ENCODE measurements at regions not wholly inside any gene's neighbourhood (a gene's known extent, or its start where the extent isn't known, plus 50 kb on each side); places are given as distances from the start of the nearest gene placed in this dataset.

DNA sequence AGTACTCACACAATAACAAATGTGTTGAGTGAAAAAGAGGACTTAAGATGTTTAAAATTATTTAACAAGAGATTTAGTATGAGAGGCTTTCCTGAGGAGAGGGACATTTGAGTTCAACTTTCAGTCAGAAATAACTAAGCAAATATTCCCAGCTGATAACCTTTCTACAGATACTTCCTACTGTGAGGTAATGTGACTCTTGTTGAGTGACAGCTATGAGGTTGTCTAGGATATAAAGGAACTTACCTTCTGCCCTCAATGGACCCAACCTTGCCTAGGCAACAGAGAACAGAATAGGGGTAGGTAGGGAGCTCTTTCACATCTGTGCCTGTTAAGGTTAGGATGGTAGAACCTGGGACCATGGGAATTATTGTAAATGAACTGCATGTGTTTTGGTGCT, 54.7 kb downstream of the GLUD2 start:
- no peak for DNase-seq

DNA sequence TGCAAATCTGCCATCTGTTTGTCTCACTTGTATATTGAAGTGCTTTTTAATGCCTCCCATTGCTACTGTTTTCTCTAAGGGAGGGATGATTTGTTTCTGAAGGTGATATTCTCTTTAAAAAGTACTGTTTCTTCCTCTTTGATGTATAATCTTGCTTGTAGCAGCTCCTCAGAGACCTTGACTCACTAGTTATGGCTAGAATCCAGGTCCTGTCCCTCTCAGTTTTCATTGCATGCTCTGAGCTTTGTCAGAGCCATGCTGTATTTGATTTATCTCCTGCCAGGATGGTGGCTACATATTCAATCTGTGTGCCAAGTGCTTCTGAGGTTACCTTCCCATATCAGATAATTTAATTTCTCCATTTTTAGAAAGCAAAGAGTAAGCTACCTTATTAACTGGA, 56.0 kb downstream of the GLUD2 start:
- DNase-seq, result no peak

DNA sequence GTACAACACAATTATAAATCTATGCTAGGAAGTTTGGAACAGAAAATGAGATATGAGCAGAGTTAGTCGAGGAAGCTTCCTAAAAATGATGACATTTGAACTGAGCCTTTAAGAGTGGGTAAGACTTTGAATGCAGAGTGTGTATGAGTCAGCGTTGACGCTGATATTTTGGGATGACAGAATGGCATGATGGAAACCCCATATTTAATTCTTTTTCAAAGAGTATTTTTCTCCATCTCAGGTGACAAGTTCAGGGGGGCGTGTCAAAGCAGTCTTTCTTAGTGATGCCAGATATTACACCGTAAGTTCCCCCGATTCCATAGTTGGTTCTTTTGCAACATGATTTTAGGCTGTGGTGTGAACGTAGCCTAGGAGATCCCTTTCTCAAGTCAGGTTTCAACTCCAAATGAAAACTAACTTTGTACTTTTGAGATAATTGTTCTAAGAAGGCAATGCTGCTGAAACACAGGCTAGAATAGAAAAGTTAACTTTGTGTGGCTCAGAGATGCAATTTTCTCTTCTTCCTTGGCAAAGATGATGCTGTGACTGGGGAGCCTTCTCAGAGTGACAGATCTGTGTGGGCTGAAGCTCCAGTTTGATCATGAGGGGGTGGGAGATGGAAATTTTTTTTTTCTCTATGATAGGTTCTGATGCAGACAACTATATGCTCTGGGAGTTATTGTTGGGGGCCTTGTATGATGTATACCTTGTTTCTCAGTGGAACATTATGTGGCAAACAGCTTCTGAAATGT, 59.2 kb downstream of the GLUD2 start:
- DNase-seq, result no peak

DNA sequence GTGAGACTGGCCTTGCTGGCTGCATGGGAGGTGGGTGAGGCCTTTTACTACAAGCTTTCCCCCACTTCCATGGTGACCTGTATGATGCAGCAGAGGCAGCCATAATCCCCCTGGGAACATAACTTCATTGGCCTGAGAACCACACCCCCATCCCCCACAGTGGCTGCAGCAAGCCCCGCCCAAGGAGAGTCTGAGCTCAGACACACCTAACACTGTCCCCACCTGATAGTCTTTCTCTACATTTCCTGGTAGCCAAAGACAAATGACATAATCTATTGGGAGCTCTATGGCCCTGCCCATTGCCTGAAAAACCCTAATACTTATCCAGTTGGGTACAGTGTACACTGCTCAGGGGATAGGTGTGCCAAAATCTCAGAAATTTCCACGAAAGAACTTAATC, 62.6 kb downstream of the GLUD2 start:
- DNase-seq, result no peak

GRCh38 chrX:121110536-121110935, 63.1 kb downstream of the GLUD2 start:
- no peak for DNase-seq

DNA sequence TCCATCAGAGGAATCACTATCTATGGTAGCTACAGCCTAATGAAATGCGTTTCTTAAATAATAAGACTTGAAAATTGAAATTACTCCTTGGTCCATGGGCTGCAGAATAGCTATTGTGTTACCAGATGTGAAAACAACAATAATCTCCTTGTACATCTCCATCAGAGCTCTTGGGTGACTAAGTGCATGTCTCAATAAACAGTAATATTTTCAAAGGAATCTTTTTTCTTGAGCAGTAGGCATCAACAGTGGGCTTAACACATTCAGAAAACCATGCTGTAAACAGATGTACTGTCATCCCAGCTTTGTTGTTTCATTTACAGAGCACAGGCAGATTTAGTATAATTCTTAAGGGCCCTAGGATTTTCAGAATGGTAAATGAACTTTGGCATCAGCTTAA, 67.3 kb downstream of the GLUD2 start:
- no peak for DNase-seq

- no peak for DNase-seq
Observed at GRCh38 chrX:121120690-121121605, 73.5 kb downstream of the GLUD2 start.

GRCh38 chrX:121122332-121122731, 74.9 kb downstream of the GLUD2 start:
- no peak for DNase-seq

DNA sequence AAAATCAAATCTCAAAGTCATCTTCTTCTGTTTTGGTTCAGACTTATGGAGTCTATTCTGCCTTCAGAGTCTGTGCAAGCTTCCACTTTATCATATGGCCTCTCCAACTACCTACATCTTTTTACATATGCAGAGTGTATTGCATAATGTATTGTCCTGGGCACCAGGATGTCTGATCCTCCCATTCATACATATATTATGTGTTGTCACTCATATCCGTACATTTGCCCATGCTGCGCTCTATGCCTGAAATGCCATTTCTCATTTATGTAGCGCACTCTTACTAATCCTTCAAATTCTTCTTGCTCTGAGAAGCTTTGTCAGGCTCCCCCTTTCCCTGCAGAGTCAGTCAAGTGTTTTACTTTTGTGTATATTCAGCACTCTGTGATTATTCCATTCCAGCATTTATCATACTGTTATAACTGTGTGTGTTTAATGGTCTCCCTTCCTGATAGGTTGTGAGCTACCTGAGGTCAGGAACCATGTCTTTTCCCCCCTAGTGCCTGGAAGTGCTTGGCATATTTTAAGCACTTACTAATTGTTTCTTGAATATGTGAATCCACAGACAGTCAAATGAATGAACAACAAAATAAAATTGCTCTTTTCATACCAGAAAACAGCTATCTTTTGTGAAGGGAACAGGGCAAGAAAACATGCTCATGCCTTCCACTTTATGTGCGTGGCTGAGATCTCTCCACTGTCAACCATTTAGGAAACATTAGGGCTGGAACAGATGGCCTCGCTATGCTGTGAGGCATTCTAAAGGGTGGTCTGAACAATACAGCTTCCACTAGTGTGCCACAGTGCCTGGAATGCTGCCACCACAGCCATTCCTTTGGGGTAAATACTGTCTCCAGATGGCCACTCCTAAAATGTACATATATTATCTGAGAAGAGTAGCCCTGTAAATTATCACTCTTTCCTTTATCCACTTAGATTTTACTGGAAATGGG, 81.8 kb downstream of the GLUD2 start:
- DNase-seq, result no peak

- DNase-seq, result no peak
Observed at GRCh38 chrX:121132675-121133074, 85.3 kb downstream of the GLUD2 start.

DNA sequence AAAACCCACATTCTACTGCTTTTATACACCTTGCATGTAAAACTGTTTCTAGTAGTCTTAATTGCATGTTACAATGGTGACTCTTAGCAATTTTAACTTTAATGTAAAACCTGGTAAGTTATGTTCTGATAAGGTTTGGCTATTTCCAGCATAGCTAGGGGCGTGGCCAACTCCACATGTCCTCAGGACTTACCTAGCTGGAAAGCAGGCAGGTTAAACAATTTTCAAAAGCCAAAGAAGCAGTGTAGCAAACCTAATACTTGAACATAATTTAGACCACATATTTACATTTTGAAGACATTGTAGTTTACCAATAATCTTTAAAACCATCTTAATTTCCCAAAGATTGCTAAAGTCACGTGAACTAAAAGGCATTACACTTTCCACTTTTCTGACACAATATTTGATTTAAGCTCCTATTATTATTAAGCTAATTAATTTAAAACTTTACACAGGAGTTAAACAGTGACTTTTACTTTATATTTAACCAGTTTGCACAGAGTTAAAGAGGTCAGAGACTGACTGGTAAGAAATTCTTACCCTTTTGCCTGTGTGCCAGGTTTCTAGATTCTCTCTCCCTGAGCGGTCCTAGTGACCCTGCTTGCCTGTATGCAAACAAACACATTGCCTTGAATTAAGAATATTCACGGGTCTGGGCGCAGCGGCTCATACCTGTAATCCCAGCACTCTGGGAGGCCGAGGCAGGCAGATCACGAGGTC, 88.2 kb downstream of the GLUD2 start:
- DNase-seq, result no peak

DNA sequence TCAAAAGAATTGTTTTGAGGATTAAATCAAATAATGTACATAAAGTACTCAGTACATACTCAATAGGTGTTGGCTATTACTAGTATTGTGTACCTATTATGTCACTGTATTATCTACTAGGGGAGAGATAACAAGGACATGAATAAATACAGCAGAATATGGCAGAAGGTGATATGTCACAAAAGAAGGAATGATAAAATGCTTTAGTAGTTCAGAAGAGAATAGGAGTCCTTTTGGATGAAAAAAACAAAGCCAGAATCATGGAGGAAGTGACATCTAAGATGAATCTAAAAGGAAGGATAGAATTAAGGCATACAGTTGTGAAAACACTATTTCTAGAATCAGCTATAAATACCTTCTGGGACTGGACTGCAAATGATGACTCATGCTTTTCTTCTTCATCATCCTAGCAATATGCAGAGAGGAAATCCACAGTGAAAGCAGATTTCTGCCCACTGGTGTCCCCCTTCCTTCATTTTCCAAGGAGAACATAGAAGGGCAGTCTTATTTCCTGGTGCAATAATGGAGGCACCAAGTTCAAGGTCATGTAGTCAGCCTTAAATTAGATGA, 98.7 kb downstream of the GLUD2 start:
- no peak for DNase-seq

DNA sequence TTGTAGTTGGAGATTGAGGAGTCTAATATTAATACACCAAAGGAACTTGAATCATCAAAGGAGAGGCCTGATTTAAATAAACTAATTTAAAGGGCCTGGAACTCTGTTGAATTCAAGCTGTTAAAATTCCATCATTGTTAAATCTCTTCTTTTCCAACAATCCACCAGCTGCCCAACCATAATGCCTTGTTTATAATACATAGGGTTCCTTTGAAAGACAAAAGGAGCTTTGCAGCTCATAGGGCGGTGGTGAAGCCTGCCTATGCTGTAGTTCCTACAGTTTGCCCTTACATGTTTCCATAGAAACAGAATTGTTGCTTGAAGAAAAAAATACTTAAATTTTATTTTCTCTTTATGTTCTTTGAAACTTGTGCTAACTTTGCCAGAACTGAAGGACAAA, 102.8 kb downstream of the GLUD2 start:
- no peak for DNase-seq

DNA sequence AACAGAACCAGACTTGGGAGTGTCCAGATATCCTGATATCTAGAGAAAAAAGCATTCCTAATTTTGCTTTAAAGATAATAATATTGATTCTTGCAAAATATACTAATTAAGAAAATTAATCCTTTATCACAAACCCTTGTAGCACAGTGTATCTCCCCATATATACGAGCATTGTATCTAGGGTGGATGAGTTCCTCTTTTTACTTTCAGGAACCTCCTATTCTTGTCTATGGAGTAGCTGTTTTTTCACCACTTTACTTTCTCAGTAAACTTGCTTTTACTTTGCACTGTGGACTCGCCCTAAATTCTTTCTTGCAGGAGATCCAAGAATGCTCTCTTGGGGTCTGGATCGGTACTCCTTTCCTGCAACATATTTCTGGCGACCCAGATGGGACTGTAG, 103.9 kb downstream of the GLUD2 start:
- DNase-seq, result no peak

- DNase-seq, result no peak
Observed at GRCh38 chrX:121154858-121155404, 107.5 kb downstream of the GLUD2 start.

GRCh38 chrX:121160987-121161386, 113.6 kb downstream of the GLUD2 start:
- no peak for DNase-seq

- DNase-seq, result peak; percentile 2
Observed at GRCh38 chrX:121161501-121161933, 114.1 kb downstream of the GLUD2 start.

GRCh38 chrX:121163443-121163842, 116.0 kb downstream of the GLUD2 start:
- no peak for DNase-seq

GRCh38 chrX:121165930-121166359, 118.5 kb downstream of the GLUD2 start:
- DNase-seq, result no peak

DNA sequence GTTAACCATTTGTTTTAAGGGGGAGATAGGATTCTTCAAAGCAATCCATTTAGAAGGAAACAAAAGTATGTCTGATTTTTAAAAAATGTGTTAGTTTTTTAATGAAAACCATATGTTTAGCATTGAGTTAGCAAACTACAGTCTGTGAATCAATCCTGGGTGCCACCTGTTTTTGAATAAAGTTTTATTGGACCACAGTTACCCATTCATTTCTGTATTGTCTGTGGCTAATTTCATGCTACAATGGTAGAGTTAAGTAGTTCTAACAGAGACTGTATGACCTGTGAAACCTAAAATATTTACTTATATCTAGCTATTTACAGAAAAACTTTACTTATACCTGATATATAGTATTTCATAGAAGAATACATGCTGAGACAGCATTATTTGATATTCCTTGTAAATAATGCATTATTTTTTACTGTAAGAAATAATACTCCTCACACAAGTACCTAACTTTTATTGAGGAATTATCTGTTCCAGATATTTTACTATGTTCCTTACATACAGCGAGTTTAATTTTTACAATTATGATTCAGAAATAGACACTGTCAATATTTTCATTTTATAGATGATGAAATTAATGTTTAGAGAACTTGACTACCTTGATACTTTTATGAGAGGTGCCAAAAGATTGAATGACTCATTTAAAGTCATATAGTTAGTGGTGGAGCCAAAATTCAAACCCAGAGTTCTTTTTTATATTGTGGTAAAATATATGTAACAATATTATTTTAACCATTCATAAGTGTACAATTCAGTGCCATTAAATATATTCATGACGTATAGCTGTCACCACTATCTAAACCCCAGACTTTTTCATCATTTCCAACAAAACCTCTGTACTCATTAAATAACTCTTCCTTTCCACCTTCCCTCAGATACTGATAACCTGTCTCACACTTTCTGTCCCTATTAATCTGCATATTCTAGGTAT, 122.0 kb downstream of the GLUD2 start:
- no peak for DNase-seq

Measured in stimulated activated CD4-positive, alpha-beta T cell treated with anti-CD3 and anti-CD28 coated beads, Interleukin-12 subunit alpha, Interleukin-12 subunit beta, amount 100 ng/mL, for 4 hours (primary cell).